GM18508 (cell line): ENCODE measurements at regions not wholly inside any gene's neighbourhood (a gene's known extent, or its start where the extent isn't known, plus 50 kb on each side); places are given as distances from the start of the nearest gene placed in this dataset.
"Not testable (repeated sequence)": the region's sequence is repeated elsewhere in the genome, so short reads cannot be mapped to it uniquely, and the experiment has no call there.

Experiments used
- ATAC-seq: cut with Tn5 transposase; IDR thresholded peaks from one replicate; pipeline ENCODE4 v1.9.1; 2021; ENCODE audit warnings: moderate number of reproducible peaks; ENCODE audit not compliant: insufficient read depth, unreplicated experiment

DNA sequence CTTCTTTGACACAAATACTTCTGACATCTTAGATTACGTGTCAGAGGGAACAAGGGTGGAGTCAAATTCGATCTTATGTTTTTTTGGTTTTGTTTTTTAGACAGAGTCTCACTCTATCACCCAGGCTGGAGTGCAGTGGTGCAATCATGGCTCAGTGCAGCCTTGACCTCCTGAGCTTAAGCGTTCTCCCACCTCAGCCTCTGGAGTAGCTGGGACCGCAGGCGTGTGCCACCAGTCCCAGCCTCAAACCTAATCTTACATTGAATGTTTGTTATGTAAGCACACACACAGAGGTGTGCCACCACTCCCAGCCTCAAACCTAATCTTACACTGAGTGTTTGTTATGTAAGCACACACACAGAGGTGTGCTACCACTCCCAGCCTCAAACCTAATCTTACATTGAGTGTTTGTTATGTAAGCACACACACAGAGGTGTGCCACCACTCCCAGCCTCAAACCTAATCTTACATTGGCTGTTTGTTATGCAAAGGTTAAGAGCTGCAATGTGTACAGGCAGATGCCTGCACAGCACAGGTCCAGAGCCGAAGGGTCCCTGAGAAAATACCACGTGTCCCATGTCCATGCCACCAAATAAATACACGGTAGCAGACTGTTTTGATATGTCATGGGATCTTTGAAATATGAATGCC, 118.0 kb downstream of the ATP6V0E2 start:
- not testable (repeated sequence) for ATAC-seq

GRCh38 chr7:149992366-149992765, 118.6 kb downstream of the ATP6V0E2 start:
- not testable (repeated sequence) for ATAC-seq

- ATAC-seq: not testable (repeated sequence)
Measured at GRCh38 chr7:149995369-149996026, 121.7 kb downstream of the ATP6V0E2 start.

DNA sequence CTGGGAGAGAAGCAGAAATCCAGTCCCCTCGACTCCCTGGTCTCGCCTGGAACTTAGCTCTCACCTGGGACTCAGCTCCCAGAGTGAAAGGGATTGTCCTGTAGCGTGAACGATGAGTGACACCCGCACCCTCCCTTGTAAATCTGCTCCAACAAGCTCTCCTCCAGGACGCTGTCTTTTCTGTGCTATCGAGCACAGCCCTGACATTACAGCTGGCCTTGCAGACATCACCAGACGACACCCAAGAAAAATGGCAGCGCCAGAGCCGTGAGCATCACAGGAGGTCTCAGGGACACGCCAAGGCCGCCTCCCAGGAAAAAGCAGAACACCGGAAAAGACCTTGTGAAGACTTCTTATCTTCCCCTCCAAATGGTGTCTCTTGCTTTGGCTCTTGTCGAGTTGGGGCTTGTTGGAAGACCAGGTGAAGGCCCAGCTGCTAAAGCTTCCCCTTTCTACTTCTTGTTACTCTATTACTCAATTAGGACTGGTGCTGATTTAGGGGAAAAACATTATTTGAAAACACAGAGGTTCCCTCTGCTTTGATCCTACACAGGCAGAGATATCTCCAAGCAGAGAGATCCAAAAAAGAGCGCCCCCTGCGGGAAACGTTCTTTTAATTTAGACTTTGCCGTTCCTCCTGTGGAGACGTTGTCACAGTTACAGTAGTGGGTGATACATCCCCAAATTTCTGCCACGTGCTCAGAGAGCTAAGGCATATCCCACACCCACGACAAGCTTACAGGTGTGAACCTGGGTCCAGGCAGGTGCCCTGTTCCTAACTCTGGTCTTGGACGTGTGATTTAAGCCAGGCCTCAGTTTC, 127.2 kb downstream of the ATP6V0E2 start:
- not testable (repeated sequence) for ATAC-seq

GRCh38 chr7:150003304-150003810, 129.6 kb downstream of the ATP6V0E2 start:
- no peak for ATAC-seq

DNA sequence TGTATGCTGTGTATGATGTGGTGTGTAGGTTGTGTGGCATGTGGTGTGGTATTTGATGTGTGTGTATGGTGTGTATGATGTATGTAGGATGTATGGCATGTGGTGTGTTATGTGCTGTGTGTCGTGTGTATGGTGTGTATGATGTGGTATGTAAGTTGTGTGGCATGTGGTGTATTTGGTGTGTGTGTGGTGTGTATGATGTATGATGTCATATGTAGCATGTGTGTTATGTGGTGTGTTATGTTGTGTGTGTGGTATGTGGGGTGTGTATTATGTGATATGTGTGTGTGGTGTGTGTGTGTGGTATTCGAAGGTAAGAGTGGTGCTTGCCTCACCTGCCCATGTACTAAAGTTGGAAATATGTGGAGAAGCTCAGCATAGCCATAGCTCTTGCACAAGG, 130.2 kb downstream of the ATP6V0E2 start:
- ATAC-seq: not testable (repeated sequence)

GRCh38 chr7:150004843-150005242, 131.1 kb downstream of the ATP6V0E2 start:
- not testable (repeated sequence) for ATAC-seq

DNA sequence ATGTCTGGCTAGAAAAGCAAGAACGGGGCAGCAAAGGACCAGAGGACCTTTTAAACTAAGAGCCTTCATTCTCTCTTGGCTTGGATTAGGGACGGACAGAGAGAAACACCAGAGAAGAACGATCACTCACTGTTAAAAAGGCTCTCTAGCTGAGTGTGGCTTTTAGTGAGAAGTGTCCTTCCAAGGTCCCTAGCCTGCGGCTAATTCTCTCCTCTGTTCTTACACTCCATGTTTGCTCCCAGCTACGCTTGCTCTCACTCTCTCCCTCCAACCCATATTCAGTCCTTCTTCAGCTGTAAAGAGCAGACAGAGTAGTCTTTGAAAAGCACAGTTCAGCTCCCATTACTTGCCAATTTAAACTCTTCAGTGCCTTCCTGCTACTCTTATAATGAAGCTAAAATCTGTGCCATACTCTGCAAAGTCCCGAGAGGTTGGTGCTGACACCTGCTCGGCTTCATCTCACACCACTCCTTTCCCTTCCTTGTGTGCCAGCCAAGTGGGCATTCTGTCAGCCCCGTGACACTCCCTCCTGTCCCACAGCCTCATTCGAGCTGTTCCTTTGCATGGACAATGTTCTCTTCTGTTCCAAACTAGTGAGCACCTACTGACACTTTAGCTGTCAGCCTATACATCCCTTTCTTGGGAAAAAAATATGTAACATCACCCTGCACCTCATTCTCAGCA, 136.0 kb downstream of the ATP6V0E2 start:
- ATAC-seq: not testable (repeated sequence)

GRCh38 chr7:150016651-150017189, 143.0 kb downstream of the ATP6V0E2 start:
- ATAC-seq: not testable (repeated sequence)

GRCh38 chr7:150020210-150020609, 146.4 kb downstream of the ATP6V0E2 start:
- not testable (repeated sequence) for ATAC-seq

DNA sequence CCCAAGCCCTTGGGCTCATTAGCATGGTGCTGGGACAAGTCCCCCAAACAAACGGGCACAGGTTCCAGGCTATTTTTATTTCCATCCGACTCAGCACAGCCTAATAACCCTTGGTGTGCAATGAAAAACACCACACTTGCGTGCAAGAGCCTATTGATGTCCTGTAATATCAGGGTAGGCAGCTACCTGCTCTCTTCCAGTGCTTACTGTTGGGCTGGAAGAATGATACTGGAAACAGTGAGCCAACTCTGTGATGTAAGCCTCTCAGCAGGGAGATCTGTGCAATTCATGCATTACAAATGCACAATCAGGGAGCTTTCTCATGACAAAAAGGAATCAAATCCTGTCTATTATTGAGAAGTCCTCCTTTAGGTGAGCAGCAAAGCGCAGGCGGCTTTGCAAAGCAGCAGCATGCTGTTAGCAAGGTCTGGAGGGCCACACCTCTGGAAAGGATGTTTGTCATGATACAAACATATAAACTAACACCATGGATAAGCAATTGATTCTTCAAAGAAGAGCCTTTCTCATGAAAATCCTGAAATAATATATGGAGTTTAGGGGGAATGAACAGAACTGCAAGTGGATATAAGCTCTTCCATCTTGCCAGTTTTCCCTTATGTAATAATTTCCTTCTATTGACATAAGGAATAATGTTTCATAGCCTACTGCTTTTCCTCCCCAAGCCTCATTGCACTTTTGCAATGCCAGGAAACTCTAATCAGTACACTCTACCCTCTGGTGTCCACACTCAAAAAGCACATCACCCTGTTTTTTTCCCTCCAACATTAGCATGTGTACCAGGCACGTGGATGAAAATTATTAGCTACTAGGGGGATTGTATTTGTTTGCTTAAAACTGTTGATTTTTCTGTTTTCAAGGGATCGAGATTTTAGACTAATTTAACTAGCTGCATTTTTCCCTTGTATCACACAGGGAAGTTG, 151.1 kb downstream of the ATP6V0E2 start:
- ATAC-seq: not testable (repeated sequence)

- not testable (repeated sequence) for ATAC-seq
Measured at GRCh38 chr7:150025802-150026201, 152.0 kb downstream of the ATP6V0E2 start.

GRCh38 chr7:150028344-150029012, 154.7 kb downstream of the ATP6V0E2 start:
- not testable (repeated sequence) for ATAC-seq

DNA sequence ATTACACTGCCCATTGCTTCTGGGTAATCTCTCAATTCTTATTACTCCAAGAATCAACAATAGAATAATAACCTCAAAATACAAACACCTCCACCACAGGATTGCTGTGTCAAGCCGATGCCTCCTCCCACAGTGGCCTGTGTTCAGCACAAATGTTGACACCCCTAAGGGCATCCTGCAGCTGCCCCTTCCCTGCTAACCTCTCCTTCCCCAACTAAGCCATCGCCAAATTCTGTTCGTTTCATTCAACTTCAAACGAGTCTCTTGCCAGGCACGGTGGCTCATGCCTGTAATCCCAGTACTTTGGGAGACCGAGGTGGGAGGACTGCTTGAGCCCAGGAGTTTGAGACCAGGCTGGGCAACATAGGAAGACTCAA, 155.2 kb downstream of the ATP6V0E2 start:
- not testable (repeated sequence) for ATAC-seq

- ATAC-seq: not testable (repeated sequence)
Measured at GRCh38 chr7:150031733-150032132, 158.0 kb downstream of the ATP6V0E2 start.

GRCh38 chr7:150033711-150034110, 159.9 kb downstream of the ATP6V0E2 start:
- ATAC-seq: not testable (repeated sequence)

DNA sequence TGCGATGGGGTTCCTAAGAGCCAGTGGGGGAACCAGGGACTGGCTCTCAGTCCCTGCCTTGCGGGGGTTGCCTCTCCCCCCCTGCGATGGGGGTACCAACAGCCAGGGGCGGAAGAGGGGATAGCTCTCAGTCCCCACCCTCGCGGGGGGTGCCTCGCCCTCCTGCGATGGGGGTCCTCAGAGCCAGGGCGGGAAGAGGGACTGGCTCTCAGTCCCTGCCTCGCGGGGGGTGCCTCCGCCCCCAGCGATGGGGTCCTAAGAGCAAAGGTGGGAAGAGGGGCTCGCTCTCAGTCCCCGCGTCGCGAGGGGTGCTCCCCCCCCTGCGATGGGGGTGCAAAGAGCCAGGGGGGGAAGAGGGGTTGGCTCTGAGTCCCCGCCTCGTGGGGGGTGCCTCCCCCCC, 162.0 kb downstream of the ATP6V0E2 start:
- ATAC-seq: not testable (repeated sequence)

- not testable (repeated sequence) for ATAC-seq
Measured at GRCh38 chr7:150039061-150039460, 165.3 kb downstream of the ATP6V0E2 start.
